CD14-positive monocyte (primary cell): ENCODE measurements at regions not wholly inside any gene's neighbourhood (a gene's known extent, or its start where the extent isn't known, plus 50 kb on each side); places are given as distances from the start of the nearest gene placed in this dataset.

Experiments
- DNase-seq, 3 donors: peaks; one replicate each; pipeline ENCODE4 v3.0.0-alpha.2; 2011 to 2022
- H2AFZ ChIP-seq: 2 replicates; pipeline ENCODE4 v1.6.0; 2012; ENCODE audit warnings: mild to moderate bottlenecking, low read depth, low read length, inconsistent platforms; ENCODE audit not compliant: insufficient read depth, poor library complexity, severe bottlenecking
- H3K27ac ChIP-seq, 2 donors: 1 replicate in 1 of 2; 2 replicates in 1 of 2; pipeline ENCODE4 v1.5.1; 2012 to 2013; ENCODE audit warnings: low read length in 2 of 2, control low read depth in 1 of 2, inconsistent platforms in 1 of 2, low read depth in 1 of 2, mild to moderate bottlenecking in 1 of 2
- H3K27me3 ChIP-seq, 2 donors: one replicate each; pipeline versions ENCODE4 v1.6.0 to v1.6.1; 2011 to 2013; ENCODE audit warnings: low read length in 2 of 2; ENCODE audit not compliant: control insufficient read depth in 2 of 2, insufficient read depth in 2 of 2
- H3K36me3 ChIP-seq, 2 donors: replicated peaks in 1 of 2; 1 replicate in 1 of 2; 2 replicates in 1 of 2; pipeline versions ENCODE4 v1.5.1 to v1.6.1; 2012 to 2013; ENCODE audit warnings: low read length in 2 of 2, control low read depth in 1 of 2, inconsistent platforms in 1 of 2, mild to moderate bottlenecking in 1 of 2; ENCODE audit not compliant: insufficient read depth in 2 of 2, control insufficient read depth in 1 of 2
- H3K4me1 ChIP-seq, 2 donors: 1 replicate in 1 of 2; 2 replicates in 1 of 2; pipeline versions ENCODE4 v1.5.1 to v1.6.1; 2012 to 2013; ENCODE audit warnings: low read length in 2 of 2, control low read depth in 1 of 2, inconsistent platforms in 1 of 2, mild to moderate bottlenecking in 1 of 2, moderate library complexity in 1 of 2; ENCODE audit not compliant: insufficient read depth in 2 of 2, control insufficient read depth in 1 of 2
- H3K4me2 ChIP-seq: replicated peaks from 2 replicates; pipeline ENCODE3; 2012; ENCODE audit warnings: low read length, moderate library complexity, mild to moderate bottlenecking; ENCODE audit not compliant: poor library complexity, severe bottlenecking; ENCODE audit errors: extremely low read depth
- H3K4me3 ChIP-seq, 3 experiments: fragments of 200-600 bp in 1 of 3; sonication (generic) in 1 of 3; replicated peaks in 1 of 3; 1 replicate in 2 of 3; 2 replicates in 1 of 3; pipeline ENCODE4 v1.5.1; 2011 to 2013; ENCODE audit warnings: low read length in 3 of 3, mild to moderate bottlenecking in 3 of 3, control low read depth in 2 of 3, low read depth in 2 of 3, inconsistent platforms in 1 of 3, moderate library complexity in 1 of 3
- H3K79me2 ChIP-seq: 2 replicates; pipeline ENCODE4 v1.6.0; 2012; ENCODE audit warnings: mild to moderate bottlenecking, control low read depth, inconsistent platforms, low read length, moderate library complexity; ENCODE audit not compliant: insufficient read depth
- H3K9ac ChIP-seq: 2 replicates; pipeline ENCODE4 v1.6.0; 2017; ENCODE audit warnings: low read length, mild to moderate bottlenecking; ENCODE audit not compliant: insufficient read depth, poor library complexity, severe bottlenecking
- H3K9me3 ChIP-seq, 2 donors: replicated peaks in 1 of 2; 1 replicate in 1 of 2; 2 replicates in 1 of 2; pipeline versions ENCODE4 v1.5.1 to v1.6.1; 2012 to 2013; ENCODE audit warnings: low read length in 2 of 2, control low read depth in 1 of 2; ENCODE audit not compliant: control insufficient read depth in 1 of 2, insufficient read depth in 1 of 2
- H4K20me1 ChIP-seq: 2 replicates; pipeline ENCODE4 v1.6.0; 2012; ENCODE audit warnings: mild to moderate bottlenecking, low read length, control low read depth, moderate library complexity; ENCODE audit not compliant: insufficient read depth
- H3K27ac Mint-ChIP-seq, 7 donors: one replicate each; pipeline ENCODE4 v1.8.0; 2020; ENCODE audit warnings: mild to moderate bottlenecking in 7 of 7, mixed read lengths in 7 of 7, moderate library complexity in 6 of 7, inconsistent platforms in 2 of 7
- H3K27me3 Mint-ChIP-seq, 3 donors: one replicate each; pipeline ENCODE4 v1.8.0; 2021 to 2022; ENCODE audit warnings: low read depth in 3 of 3, mild to moderate bottlenecking in 3 of 3, mixed read lengths in 3 of 3, moderate library complexity in 3 of 3, inconsistent platforms in 1 of 3
- H3K36me3 Mint-ChIP-seq, 2 donors: one replicate each; pipeline ENCODE4 v1.8.0; 2020; ENCODE audit warnings: mixed read lengths in 2 of 2, inconsistent platforms in 1 of 2, mild to moderate bottlenecking in 1 of 2
- H3K4me1 Mint-ChIP-seq: one replicate; pipeline ENCODE4 v1.8.0; 2020; ENCODE audit warnings: mild to moderate bottlenecking, mixed read lengths
- H3K4me3 Mint-ChIP-seq, 2 donors: one replicate each; pipeline ENCODE4 v1.8.0; 2020; ENCODE audit warnings: mild to moderate bottlenecking in 2 of 2, mixed read lengths in 2 of 2, moderate library complexity in 1 of 2
- H3K9me3 Mint-ChIP-seq, 7 donors: one replicate each; pipeline ENCODE4 v1.8.0; 2020 to 2022; ENCODE audit warnings: mixed read lengths in 7 of 7, mild to moderate bottlenecking in 6 of 7, moderate library complexity in 6 of 7, inconsistent platforms in 2 of 7
- CTCF ChIP-seq: fragments of 200-600 bp; IDR thresholded peaks from one replicate; pipeline ENCODE4 v1.8.0; 2022; ENCODE audit warnings: antibody characterized with exemption, mild to moderate bottlenecking
- WGBS: methylation state at CpG from one replicate; pipeline ENCODE4 v1.1.5; 2013; ENCODE audit warnings: missing lambda C conversion rate; ENCODE audit not compliant: insufficient coverage; 5-methylcytosine and 5-hydroxymethylcytosine counted together
- intact Hi-C, 2 donors: fragments of 100-400 bp; cut with micrococcal nuclease; formaldehyde crosslinking; loops; one replicate each; pipeline versions ENCODE4 v1.15.0 to v1.15.1; 2023

- TF ChIP-seq CTCF = no peak
- H3K36me3 Mint-ChIP-seq = no peaks in the 10 kb centered on the region
- H3K9me3 ChIP-seq = peaks cover 25 to 29% of the 10 kb centered on the region in 2 donors
Measured at GRCh38 chr5:120955795-120956194, 491.7 kb downstream of the PRR16 start.

GRCh38 chr5:120958877-120959485, 494.9 kb downstream of the PRR16 start:
- no peaks in the 10 kb centered on the region for H4K20me1 ChIP-seq
- H3K36me3 ChIP-seq = no peaks in the 10 kb centered on the region
- H3K27ac ChIP-seq = no peak overlapping the region
- no peak for TF ChIP-seq CTCF
- no peaks in the 10 kb centered on the region for H3K4me1 Mint-ChIP-seq
- H3K4me2 ChIP-seq = no peak overlapping the region
- H3K36me3 Mint-ChIP-seq = no peaks in the 10 kb centered on the region
- H3K27ac Mint-ChIP-seq = no peak overlapping the region
- H3K4me3 ChIP-seq = no peak overlapping the region
- peaks cover 15 to 23% of the 10 kb centered on the region in 2 donors for H3K9me3 ChIP-seq
- H2AFZ ChIP-seq = no peak overlapping the region
- H3K9me3 Mint-ChIP-seq = peaks cover 6 to 21% (median 9%) of the 10 kb centered on the region in 7 donors
- DNase-seq = no peak
- H3K4me3 Mint-ChIP-seq = no peak overlapping the region
- peaks cover 0 to 2% (median 0%) of the 10 kb centered on the region in 3 donors for H3K27me3 Mint-ChIP-seq
- H3K79me2 ChIP-seq = no peaks in the 10 kb centered on the region
- no peaks in the 10 kb centered on the region for H3K4me1 ChIP-seq
- no peaks in the 10 kb centered on the region for H3K27me3 ChIP-seq
- no peak overlapping the region for H3K9ac ChIP-seq
- 78% methylated on average over 5 of the region's 7 CpGs for WGBS
- intact Hi-C loops = no loop called here

More at GRCh38 chr5:120955795-120956194, 491.7 kb downstream of the PRR16 start:
- Histone ChIP-seq H3K27me3 (no peaks in the 10 kb centered on the region), H3K36me3 (no peaks in the 10 kb centered on the region), H3K4me2 (no peak overlapping the region), H3K4me3 (no peak overlapping the region), H3K79me2 (no peaks in the 10 kb centered on the region), H3K4me1 (no peaks in the 10 kb centered on the region), H3K9ac (no peak overlapping the region), H2AFZ (no peak overlapping the region), H4K20me1 (no peaks in the 10 kb centered on the region), H3K27ac (no peak overlapping the region)
- no peak overlapping the region for H3K4me3 Mint-ChIP-seq
- peaks cover 0 to 2% (median 0%) of the 10 kb centered on the region in 3 donors for H3K27me3 Mint-ChIP-seq
- H3K27ac Mint-ChIP-seq = no peak overlapping the region
- DNase-seq = no peak
- H3K4me1 Mint-ChIP-seq = no peaks in the 10 kb centered on the region
- peaks cover 8 to 21% (median 15%) of the 10 kb centered on the region in 7 donors for H3K9me3 Mint-ChIP-seq
- intact Hi-C loops = no loop called here
